ENCODE measurements at regions not wholly inside any gene's neighbourhood (a gene's known extent, or its start where the extent isn't known, plus 50 kb on each side); places are given as distances from the start of the nearest gene placed in this dataset.

- H3K27ac ChIP-seq (ENCODE audit: low read depth, low read length, poor library complexity, severe bottlenecking), result no peak overlapping the region
- H3K9me2 ChIP-seq (ENCODE audit: low read depth, low read length), result no peaks in the 10 kb centered on the region
- no peak overlapping the region for H3K4me3 ChIP-seq (ENCODE audit: low read depth, low read length, poor library complexity, severe bottlenecking)
- no peak overlapping the region for H3K4me2 ChIP-seq (ENCODE audit: low read length)
- H3K9me3 ChIP-seq (ENCODE audit: low read length), result no peaks in the 10 kb centered on the region
- no peaks in the 10 kb centered on the region for H3K79me2 ChIP-seq (ENCODE audit: insufficient read depth, low read length)
- H3K9ac ChIP-seq (ENCODE audit: low read length), result no peak overlapping the region
- no peaks in the 10 kb centered on the region for H3F3A ChIP-seq (ENCODE audit: insufficient read depth, low read length)
- H3K4me1 ChIP-seq (ENCODE audit: insufficient read depth, low read length, severe bottlenecking), result no peaks in the 10 kb centered on the region
- H2AFZ ChIP-seq (ENCODE audit: low read length), result no peak overlapping the region
- H3K36me3 ChIP-seq (ENCODE audit: insufficient read depth, low read length), result no peaks in the 10 kb centered on the region
- H3K27me3 ChIP-seq (ENCODE audit: insufficient read depth, low read length), result no peaks in the 10 kb centered on the region; the same call in 1 of the 2 replicates
- H4K20me1 ChIP-seq (ENCODE audit: insufficient read depth, low read length), result no peaks in the 10 kb centered on the region
- no peak for TF ChIP-seq CTCF (IDR thresholded peaks at IDR 0.05; ENCODE audit: low read length)
- TF ChIP-seq EZH2 (IDR thresholded peaks at IDR 0.05; ENCODE audit: borderline replicate concordance, low read length), result no peak
Observed at GRCh38 chr9:7376213-7376612, 423.4 kb downstream of the DMAC1 start.

GRCh38 chr9:7375013-7375511 is 424.5 kb downstream of the DMAC1 start:
- no peak overlapping the region for H3K4me3 ChIP-seq (ENCODE audit: low read depth, low read length, poor library complexity, severe bottlenecking)
- no peaks in the 10 kb centered on the region for H3K4me1 ChIP-seq (ENCODE audit: insufficient read depth, low read length, severe bottlenecking)
- H2AFZ ChIP-seq (ENCODE audit: low read length), result no peak overlapping the region
- H3K79me2 ChIP-seq (ENCODE audit: insufficient read depth, low read length), result no peaks in the 10 kb centered on the region
- no peaks in the 10 kb centered on the region for H3K9me3 ChIP-seq (ENCODE audit: low read length)
- no peak overlapping the region for H3K9ac ChIP-seq (ENCODE audit: low read length)
- TF ChIP-seq EZH2 (IDR thresholded peaks at IDR 0.05; ENCODE audit: borderline replicate concordance, low read length) (no peak), CTCF (IDR thresholded peaks at IDR 0.05; ENCODE audit: low read length) (no peak)
- no peaks in the 10 kb centered on the region for H3F3A ChIP-seq (ENCODE audit: insufficient read depth, low read length)
- H3K27me3 ChIP-seq (ENCODE audit: insufficient read depth, low read length), result no peaks in the 10 kb centered on the region; the same call in 1 of the 2 replicates
- H3K27ac ChIP-seq (ENCODE audit: low read depth, low read length, poor library complexity, severe bottlenecking), result no peak overlapping the region
- H3K4me2 ChIP-seq (ENCODE audit: low read length), result no peak overlapping the region
- H3K9me2 ChIP-seq (ENCODE audit: low read depth, low read length), result no peaks in the 10 kb centered on the region
- H4K20me1 ChIP-seq (ENCODE audit: insufficient read depth, low read length), result no peaks in the 10 kb centered on the region
- H3K36me3 ChIP-seq (ENCODE audit: insufficient read depth, low read length), result no peaks in the 10 kb centered on the region

GRCh38 chr9:7370988-7371387 is 428.6 kb downstream of the DMAC1 start:
- Histone ChIP-seq H3K4me3 (ENCODE audit: low read depth, low read length, poor library complexity, severe bottlenecking) (no peak overlapping the region), H3K4me2 (ENCODE audit: low read length) (no peak overlapping the region), H3K9me3 (ENCODE audit: low read length) (no peaks in the 10 kb centered on the region), H3F3A (ENCODE audit: insufficient read depth, low read length) (no peaks in the 10 kb centered on the region), H4K20me1 (ENCODE audit: insufficient read depth, low read length) (no peaks in the 10 kb centered on the region), H3K79me2 (ENCODE audit: insufficient read depth, low read length) (no peaks in the 10 kb centered on the region), H3K9me2 (ENCODE audit: low read depth, low read length) (no peaks in the 10 kb centered on the region), H3K9ac (ENCODE audit: low read length) (no peak overlapping the region), H3K36me3 (ENCODE audit: insufficient read depth, low read length) (no peaks in the 10 kb centered on the region), H2AFZ (ENCODE audit: low read length) (no peak overlapping the region), H3K4me1 (ENCODE audit: insufficient read depth, low read length, severe bottlenecking) (no peaks in the 10 kb centered on the region), H3K27ac (ENCODE audit: low read depth, low read length, poor library complexity, severe bottlenecking) (no peak overlapping the region), H3K27me3 (ENCODE audit: insufficient read depth, low read length) (no peaks in the 10 kb centered on the region; the same call in 1 of the 2 replicates)
- no peak for TF ChIP-seq CTCF (IDR thresholded peaks at IDR 0.05; ENCODE audit: low read length)
- no peak for TF ChIP-seq EZH2 (IDR thresholded peaks at IDR 0.05; ENCODE audit: borderline replicate concordance, low read length)
